ENCODE measurements at regions not wholly inside any gene's neighbourhood (a gene's known extent, or its start where the extent isn't known, plus 50 kb on each side); places are given as distances from the start of the nearest gene placed in this dataset.

- DNase-seq (ENCODE audit: low read depth), result no peak
These were observed 196.1 kb upstream of the ESRRG start for GRCh38 chr1:216919060-216919970.

GRCh38 chr1:216916890-216917438 lies 193.7 kb upstream of the ESRRG start:
- no peak for DNase-seq (ENCODE audit: low read depth)

- no peak for DNase-seq (ENCODE audit: low read depth)
These were observed 191.7 kb upstream of the ESRRG start for GRCh38 chr1:216914974-216915373.

DNA sequence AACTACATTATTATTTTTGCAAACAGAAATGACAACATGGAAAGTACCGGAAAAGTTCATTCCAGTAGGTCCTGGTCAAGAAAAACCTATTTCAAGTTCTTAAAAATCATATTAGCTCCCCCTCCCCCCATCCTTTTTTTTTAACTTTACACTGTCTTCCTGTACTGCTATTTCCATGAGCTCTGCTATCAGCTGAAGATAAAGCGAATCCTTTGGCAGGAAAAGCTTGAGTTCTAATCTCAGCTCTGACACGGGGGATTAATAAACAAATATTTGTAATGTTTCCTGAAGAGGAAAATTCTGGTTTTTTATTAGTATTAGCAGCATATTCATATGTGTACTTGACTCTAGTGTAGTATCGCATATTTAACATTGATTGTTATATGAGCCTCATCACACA lies 190.7 kb upstream of the ESRRG start:
- no peak for DNase-seq (ENCODE audit: low read depth)

GRCh38 chr1:216910081-216910840 lies 187.0 kb upstream of the ESRRG start:
- DNase-seq (ENCODE audit: low read depth), result no peak

- no peak for DNase-seq (ENCODE audit: low read depth)
These were observed 184.9 kb upstream of the ESRRG start for GRCh38 chr1:216908126-216908525.

DNA sequence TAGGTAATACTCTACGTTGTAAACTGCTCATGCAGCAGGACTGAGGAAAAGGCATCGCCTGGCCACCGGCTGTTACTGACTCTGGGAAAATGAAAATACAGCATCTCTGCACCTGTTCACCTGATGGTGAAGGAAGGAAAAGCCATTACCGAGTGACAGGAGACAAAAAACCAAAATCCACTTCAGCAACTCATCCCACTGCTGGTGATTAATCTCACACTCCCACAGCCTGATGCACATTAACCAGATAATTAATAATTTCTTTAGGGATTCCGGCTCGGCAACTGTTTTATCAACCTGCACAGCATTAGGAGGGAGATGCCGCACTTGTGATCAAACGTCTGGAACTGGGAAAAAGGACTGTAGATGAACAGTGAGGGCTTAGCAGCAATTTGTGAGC lies 183.9 kb upstream of the ESRRG start:
- no peak for DNase-seq (ENCODE audit: low read depth)

DNA sequence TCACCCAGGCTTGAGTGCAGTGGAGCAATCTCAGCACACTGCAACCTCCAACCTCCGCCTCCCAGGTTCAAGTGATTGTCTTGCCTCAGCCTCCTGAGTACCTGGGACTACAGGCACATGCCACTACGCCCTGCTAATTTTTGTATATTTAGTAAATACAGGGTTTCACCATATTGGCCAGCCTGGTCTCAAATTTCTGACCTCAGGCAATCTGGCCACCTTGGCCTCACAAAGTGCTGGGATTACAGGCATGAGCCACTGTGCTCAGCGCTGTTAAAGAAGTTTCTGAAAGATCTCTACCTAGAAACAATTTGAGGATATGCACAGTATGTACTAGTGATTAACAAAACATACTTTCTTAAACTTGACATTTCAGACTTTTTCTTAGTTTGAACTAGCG lies 182.6 kb upstream of the ESRRG start:
- DNase-seq (ENCODE audit: low read depth), result no peak

DNA sequence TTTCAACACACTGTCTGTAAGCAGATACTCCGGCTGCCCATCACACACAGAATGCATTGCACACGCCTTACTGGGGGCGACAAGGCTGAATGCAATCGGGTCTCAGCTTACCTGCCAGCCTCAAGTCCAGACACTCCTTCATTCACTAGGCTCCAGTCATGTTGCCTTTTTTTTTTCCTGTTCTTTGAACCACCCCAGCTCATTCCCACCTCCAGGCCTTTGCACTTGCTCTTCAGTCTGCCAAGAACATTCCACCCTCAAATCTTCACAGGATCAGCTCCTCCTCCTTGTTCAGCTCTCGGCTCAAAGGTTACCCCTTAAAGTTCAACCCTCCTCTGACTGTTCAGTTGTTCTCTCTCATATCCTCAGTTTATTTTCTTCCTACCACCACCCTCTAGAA lies 181.9 kb upstream of the ESRRG start:
- DNase-seq (ENCODE audit: low read depth), result no peak

DNA sequence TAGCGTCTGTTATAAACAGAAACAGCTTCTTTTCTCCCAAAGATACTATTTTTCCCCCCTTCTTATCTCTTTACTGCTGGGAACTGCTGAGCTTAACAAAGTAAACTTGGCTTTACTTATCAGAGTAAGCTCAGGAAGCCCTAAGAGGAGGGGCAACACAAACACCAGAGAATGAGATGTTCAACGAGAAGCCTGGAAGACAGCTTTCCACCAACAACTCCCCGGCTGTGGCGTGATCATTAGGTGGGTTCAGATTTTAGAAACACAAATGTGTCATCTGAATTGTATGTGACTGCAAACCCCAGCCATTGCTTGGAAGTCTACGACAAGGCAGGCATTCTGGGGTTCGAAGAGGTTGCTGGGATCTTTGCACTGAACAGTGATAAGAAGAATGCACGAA lies 181.2 kb upstream of the ESRRG start:
- DNase-seq (ENCODE audit: low read depth), result no peak

GRCh38 chr1:216903382-216903740 lies 180.1 kb upstream of the ESRRG start:
- no peak for DNase-seq (ENCODE audit: low read depth)

DNA sequence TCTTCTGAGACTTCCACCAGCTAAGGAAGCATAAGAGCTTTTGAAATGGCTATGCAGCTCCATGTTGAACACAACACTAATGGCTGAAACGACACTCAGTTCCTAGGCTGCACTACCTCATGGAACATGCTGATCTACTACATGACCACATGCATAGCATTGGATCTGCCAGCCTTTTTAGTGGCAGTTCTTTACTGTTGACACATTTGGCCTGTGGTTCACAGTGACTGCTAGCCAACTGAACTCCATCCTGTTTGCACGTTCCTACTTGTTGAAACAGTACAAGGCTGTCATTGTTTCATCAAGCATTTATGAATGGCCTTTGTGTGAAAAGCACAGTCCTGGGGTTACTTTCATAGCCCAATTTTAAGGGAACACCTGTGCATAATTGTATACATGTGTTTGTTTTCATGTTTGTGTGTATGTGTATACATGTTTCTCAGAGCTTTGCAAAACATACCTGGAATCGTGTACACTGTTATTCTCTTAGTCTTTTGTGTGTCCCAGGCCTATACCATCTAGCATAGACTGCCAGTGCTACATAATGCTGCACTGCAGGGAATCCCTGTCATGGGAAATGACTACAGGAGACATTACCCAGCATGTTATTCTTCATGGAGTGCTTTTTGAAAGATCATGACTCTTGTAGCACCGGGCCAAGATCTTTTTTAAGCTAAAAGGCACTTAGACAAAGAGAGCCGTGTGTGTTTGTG lies 179.6 kb upstream of the ESRRG start:
- DNase-seq (ENCODE audit: low read depth), result no peak

DNA sequence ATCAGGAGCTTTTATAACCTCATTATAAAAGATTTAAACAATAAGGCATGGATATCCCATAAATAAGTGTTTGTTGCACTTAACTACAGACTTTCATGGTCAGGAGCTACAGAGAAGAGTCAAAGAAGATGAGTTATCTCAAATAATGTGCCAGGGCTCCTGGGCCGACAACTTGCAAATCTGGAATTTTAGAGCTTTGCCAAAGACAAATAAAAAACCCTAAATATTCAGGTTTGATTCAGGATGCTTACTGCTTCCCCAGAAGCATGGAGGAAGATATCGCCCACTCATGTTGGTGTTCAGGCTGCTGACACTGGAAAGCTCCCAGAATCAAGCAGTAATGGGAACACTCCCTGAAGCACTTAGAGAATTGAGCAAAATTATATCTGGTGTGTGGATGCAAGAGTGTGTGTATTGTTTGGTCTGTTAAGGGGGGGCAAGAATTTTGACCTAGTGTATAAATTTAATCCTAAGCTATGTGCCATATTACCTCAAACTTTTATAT lies 176.9 kb upstream of the ESRRG start:
- no peak for DNase-seq (ENCODE audit: low read depth)

GRCh38 chr1:216898801-216899200 lies 175.6 kb upstream of the ESRRG start:
- no peak for DNase-seq (ENCODE audit: low read depth)

DNA sequence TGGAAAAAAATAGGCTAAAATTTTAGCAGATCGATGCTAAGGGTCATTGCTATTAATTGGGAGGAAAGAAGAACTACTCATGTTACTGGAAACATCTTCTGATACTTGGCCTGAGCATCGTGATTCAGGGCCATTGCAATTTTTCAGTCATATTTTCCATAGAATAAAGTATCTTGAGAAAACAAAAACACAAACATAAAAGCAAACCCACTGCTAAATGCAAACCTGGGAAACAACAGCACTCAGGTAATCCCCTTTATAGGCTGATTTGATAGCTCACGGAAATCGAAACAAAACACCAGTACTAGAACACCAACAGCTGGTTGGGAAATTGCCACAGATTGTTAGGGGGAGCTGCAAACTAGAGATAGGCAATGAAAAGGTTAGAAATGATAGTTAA lies 172.9 kb upstream of the ESRRG start:
- no peak for DNase-seq (ENCODE audit: low read depth)

GRCh38 chr1:216894494-216894893 lies 171.3 kb upstream of the ESRRG start:
- no peak for DNase-seq (ENCODE audit: low read depth)

- no peak for DNase-seq (ENCODE audit: low read depth)
These were observed 169.4 kb upstream of the ESRRG start for GRCh38 chr1:216892581-216893160.

- DNase-seq (ENCODE audit: low read depth), result no peak
These were observed 167.6 kb upstream of the ESRRG start for GRCh38 chr1:216890871-216891270.

- DNase-seq (ENCODE audit: low read depth), result no peak
These were observed 165.5 kb upstream of the ESRRG start for GRCh38 chr1:216888731-216889130.

- no peak for DNase-seq (ENCODE audit: low read depth)
These were observed 163.8 kb upstream of the ESRRG start for GRCh38 chr1:216887032-216887431.

DNA sequence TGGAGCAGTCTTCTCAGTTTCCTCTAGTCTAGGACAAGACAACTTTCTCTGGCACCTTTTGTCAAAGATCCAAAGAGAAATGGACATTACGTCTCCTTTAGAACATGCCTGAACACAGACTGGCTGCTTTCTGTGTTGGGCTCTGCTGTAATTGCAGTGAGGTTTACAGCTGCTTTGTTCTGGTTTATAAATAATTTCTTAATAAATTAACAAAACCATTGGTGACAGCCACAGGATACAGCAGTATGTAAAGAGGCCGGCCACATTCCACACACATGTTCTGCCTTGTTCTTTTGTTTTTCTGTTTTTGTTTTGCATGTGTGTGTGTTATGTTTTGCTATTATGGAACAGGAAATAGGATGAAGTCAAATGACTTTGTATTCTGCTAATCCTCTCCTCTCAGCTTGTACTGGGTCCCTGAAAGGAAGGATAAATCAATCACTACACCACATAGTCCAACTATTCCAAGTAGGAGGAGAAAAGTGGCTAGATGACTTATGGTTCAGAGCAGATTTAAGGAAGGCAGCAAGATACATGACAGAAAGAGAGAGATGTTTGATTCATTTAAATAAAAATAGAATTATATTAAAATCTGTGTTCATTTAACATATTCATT lies 161.5 kb upstream of the ESRRG start:
- no peak for DNase-seq (ENCODE audit: low read depth)
